Suppressor macrophage (primary cell): ENCODE measurements at regions not wholly inside any gene's neighbourhood (a gene's known extent, or its start where the extent isn't known, plus 50 kb on each side); places are given as distances from the start of the nearest gene placed in this dataset.

ENCODE experiments used
- DNase-seq, 4 experiments: peaks; one replicate each; pipeline ENCODE4 v3.0.0-alpha.2; 2020 to 2022

GRCh38 chr16:85461814-85462713 lies 151.1 kb upstream of the GSE1 start:
- DNase-seq: peak in 3 of 4 experiments; percentile 23 to 36 (median 29)

GRCh38 chr16:85462714-85463611 lies 150.2 kb upstream of the GSE1 start:
- DNase-seq: peak in 3 of 4 experiments; percentile 10 to 22 (median 15)

DNA sequence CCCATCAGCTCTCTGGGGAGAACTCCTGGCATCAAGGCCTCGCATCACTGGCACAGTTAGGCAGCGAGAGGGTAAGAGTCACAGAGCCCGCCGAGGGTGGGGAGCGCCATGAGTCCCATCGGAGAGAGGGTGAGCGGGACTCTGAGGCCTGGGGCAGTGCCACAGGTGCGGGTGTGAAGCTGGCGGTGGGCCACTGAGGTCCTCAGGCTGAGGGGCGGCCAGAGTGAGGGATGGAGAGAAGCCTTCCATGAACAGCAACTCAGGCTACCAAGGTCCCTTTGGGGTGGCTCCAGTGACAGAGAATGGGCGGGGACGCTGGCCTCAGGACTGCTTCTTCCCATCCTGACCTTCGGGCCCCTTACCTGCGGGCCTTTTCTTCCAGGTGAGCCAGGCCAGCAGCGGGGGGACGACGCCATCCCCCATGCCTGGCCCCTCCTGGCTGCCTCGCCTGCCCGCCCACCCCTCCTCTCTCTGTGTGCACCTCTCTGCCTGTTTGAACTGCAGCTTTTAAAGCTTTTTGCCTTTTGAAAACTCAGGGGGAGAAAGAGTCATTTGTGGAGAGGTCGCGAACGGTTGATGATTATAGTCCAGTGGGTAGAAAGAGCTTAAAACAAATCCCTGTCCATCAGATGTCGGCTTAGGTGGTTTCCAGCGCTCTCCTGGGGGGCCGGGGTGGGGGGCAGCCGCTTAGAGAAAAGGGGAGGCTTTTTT lies 149.3 kb upstream of the GSE1 start:
- DNase-seq: no peak

DNA sequence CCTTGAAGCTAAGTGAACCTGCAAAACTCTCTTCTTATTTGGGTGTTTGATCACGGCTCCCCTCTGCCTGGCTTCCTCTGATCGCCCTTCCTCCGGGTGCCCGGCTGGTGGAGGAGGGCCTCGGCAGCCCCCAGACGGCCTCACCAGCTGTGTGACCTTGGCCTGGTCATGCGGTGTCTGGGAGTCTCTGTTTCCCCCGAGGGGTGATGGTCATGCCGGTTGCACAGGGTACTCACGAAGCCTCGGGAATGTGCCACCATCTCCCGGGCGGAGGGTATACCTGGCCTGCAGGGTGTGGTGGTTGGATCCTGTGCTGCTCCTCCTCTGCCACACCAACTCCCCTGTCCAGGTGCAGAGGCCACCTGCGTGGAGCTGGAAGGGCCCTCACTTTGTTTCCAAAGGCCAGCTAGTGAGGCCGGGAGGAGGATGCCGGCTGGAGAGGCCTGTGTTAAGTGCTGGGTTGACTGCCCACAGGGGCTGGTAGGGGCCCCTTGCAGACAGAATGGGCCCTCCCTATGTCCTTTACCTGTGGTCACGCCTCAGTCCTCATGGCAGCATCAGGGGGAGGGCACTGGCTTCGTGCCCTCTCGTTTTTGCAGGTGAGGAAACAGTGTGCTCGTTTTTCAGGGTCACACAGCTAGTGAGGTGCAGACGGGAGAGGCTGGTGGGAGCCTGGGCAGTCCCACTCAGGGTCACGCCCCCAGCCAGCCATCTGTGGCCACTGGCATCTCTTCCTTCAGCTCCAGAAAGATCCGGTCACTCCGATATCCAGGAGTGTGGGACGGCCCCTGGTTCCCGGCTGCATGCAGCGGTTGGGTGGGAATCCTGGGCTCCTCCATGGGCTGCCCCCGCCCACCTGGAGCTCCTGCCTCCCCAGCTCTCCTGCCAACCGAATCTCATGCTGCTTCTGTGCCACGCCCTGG lies 148.5 kb upstream of the GSE1 start:
- DNase-seq: no peak

- no peak for DNase-seq
Measured at GRCh38 chr16:85465328-85466303, 147.5 kb upstream of the GSE1 start.

- DNase-seq: no peak
Measured at GRCh38 chr16:85466304-85466700, 146.8 kb upstream of the GSE1 start.

DNA sequence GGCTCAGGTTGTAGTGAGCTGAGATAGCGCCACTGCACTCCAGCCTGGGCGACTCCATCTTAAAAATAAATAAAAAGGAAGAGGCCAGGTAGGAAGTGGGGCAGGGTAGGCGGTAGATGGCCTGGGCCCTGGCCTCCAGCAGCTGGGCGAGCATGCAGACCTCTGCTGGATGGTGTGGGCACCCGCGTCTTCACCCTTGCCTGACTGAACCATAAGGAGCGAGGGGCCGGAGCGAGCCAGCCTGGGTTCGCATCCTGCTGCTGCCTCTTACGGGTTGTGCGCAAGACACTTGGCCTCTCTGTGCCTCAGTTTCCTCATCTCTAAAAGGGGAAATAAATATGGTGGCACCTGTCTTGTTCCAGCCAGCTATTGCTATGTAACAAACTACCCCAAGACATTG lies 146.1 kb upstream of the GSE1 start:
- DNase-seq: no peak

- DNase-seq: no peak
Measured at GRCh38 chr16:85469929-85470590, 143.1 kb upstream of the GSE1 start.

GRCh38 chr16:85470873-85471272 lies 142.2 kb upstream of the GSE1 start:
- no peak for DNase-seq

GRCh38 chr16:85471469-85472431 lies 141.4 kb upstream of the GSE1 start:
- DNase-seq: no peak

DNA sequence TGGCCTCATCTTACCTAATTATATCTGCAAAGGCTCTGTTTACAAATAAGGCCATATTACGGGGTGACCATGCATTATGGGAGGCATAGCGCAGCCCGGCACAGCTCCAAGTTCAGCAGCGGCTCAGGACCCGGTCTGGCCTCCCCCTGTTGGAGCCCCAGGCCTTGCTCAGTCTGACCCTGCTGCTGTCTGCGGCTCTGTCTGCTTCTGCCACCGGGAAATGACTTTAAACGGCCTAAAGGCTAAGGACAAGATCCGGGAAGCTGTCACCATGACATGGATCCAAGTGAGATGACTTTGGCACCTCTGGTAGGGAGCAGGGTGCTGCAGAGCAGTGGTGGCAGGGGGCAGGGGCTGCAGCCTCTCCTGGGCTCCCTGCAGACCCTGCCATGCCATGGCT lies 140.6 kb upstream of the GSE1 start:
- no peak for DNase-seq

- no peak for DNase-seq
Measured at GRCh38 chr16:85473323-85473722, 139.8 kb upstream of the GSE1 start.

- no peak for DNase-seq
Measured at GRCh38 chr16:85473909-85474620, 139.1 kb upstream of the GSE1 start.

DNA sequence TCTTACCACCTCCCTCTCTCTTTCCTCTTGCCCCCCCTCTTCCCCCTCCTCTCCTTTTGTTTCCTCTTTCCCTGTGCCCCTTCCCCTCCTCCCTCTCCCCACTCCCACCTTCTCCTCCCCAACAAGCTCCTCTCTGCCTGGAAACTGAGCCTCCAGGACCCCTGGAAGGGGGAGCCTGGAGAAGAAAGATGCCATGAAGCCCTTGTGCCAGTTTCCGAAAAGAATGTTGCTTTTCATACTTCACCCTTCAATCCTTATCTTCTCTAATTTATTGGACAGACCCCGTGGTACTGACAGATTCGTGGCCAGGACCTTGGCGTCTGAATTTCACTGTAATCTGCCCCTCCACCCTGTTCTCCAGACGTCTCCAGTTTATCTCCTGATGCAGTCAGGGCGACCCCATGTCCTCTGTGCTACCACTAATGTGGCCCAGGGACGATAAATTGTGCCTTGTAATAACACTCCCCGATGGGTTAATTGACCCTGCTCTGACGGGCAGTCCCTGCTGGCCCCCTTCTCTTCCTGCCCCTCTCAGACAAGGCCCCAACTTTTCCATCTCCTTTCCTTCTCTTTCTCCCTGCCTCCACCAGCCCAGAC lies 138.4 kb upstream of the GSE1 start:
- no peak for DNase-seq

- DNase-seq: no peak
Measured at GRCh38 chr16:85475233-85475632, 137.9 kb upstream of the GSE1 start.

DNA sequence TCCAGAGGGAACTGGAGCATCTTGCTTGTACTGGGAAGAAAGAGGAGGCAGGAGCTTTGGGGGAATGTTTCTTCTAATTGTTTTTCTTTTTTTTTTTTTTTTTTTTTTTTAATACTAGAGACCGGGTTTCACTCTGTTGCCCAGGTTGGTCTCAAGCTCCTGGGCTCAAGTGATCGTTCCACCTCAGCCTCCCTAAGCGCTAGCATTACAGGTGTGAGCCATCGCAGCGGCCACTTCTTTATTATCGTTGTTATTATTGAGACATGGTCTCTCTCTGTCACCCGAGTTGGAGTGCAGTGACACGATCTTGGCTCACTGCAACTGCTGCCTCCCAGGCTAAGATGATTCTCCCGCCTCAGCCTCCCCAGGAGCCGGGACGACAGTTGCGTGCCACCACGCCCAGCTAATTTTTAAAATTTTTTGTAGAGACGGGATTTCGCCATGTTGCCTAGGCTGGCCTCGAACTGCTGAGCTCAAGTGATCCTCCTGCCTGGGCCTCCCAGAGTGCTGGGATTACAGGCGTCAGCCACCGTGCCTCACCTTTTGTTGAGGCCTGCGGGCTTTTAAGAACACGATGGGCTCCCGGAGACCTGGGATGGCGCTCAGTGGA lies 137.3 kb upstream of the GSE1 start:
- no peak for DNase-seq

- DNase-seq: no peak
Measured at GRCh38 chr16:85476389-85476788, 136.7 kb upstream of the GSE1 start.
